ENCODE measurements at regions not wholly inside any gene's neighbourhood (a gene's known extent, or its start where the extent isn't known, plus 50 kb on each side); places are given as distances from the start of the nearest gene placed in this dataset.

- TF ChIP-seq CTCF (IDR thresholded peaks at IDR 0.05) (no peak), POLR2A (IDR thresholded peaks at IDR 0.05; ENCODE audit: low read depth) (no peak)
Observed at GRCh38 chr11:119509282-119509841, 86.4 kb upstream of the THY1 start.
